ENCODE measurements at regions not wholly inside any gene's neighbourhood (a gene's known extent, or its start where the extent isn't known, plus 50 kb on each side); places are given as distances from the start of the nearest gene placed in this dataset.
"Not testable (repeated sequence)": the region's sequence is repeated elsewhere in the genome, so short reads cannot be mapped to it uniquely, and the experiment has no call there.

DNA sequence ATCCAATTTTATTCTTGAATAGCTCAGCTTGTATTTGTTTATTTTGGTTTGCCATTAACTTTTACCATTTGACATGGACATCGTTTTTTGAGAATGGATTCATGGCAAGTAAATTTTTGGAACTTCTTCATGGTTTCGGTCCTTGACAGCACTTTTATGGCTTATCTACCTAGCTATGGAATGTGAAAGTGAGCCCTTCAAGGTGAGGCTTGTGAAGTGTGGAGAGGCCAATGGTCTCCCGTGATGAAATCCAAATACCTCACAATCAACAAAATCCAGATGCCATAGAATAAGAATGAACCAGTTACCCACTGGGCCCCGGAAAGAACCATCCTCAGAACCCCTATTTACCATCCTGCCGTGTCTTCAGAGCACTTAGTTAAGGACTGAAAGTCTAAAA, 978.8 kb downstream of the FSCB start:
- H3K36me3 ChIP-seq: no peaks in the 10 kb centered on the region
- H3K27me3 ChIP-seq: no peaks in the 10 kb centered on the region
- H3K9me3 ChIP-seq: peaks cover 0 to 5% (median 0%) of the 10 kb centered on the region in 3 donors
- no peak overlapping the region for H3K4me3 ChIP-seq
- no peak overlapping the region for H3K27ac ChIP-seq
- H3K4me1 ChIP-seq: no peaks in the 10 kb centered on the region
- WGBS, 2 donors (ENCODE audit: low coverage in 1 of 2): 81 to 91% methylated on average over 4 to 5 of the region's 5 CpGs
- TF ChIP-seq POLR2A (IDR thresholded peaks at IDR 0.05) (no peak), EP300 (IDR thresholded peaks at IDR 0.05) (no peak), POLR2AphosphoS5 (IDR thresholded peaks at IDR 0.05) (no peak)
- TF ChIP-seq, protein P1, sequence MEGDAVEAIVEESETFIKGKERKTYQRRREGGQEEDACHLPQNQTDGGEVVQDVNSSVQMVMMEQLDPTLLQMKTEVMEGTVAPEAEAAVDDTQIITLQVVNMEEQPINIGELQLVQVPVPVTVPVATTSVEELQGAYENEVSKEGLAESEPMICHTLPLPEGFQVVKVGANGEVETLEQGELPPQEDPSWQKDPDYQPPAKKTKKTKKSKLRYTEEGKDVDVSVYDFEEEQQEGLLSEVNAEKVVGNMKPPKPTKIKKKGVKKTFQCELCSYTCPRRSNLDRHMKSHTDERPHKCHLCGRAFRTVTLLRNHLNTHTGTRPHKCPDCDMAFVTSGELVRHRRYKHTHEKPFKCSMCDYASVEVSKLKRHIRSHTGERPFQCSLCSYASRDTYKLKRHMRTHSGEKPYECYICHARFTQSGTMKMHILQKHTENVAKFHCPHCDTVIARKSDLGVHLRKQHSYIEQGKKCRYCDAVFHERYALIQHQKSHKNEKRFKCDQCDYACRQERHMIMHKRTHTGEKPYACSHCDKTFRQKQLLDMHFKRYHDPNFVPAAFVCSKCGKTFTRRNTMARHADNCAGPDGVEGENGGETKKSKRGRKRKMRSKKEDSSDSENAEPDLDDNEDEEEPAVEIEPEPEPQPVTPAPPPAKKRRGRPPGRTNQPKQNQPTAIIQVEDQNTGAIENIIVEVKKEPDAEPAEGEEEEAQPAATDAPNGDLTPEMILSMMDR (IDR thresholded peaks at IDR 0.05): no peak
- ATAC-seq: no peak

DNA sequence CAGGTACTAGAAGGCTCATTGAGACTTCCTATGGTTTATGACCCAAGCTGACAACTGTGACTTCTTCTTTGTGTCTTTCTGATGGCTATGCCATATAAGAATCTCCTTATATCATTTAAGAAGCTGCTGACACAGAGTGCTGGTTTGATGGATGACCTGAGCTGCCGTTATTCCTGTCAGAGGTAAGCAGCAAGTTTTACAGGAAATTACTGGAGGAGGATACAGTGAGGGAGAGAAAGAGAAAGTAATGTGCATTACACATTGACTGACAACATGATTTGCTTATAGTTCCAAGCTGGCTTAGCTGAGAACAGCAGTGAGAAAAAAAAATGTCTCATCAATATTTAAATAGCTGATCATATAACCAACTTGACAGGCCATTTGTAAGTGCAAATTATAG, 981.4 kb downstream of the FSCB start:
- no peaks in the 10 kb centered on the region for H3K27me3 ChIP-seq
- 50 to 67% methylated on average over 1 of the region's 1 CpG for WGBS, 2 donors (ENCODE audit: low coverage in 1 of 2)
- no peak for ATAC-seq
- TF ChIP-seq EP300 (IDR thresholded peaks at IDR 0.05) (no peak), POLR2A (IDR thresholded peaks at IDR 0.05) (no peak)
- TF ChIP-seq, protein P1 (IDR thresholded peaks at IDR 0.05): no peak
- H3K27ac ChIP-seq: no peak overlapping the region
- no peaks in the 10 kb centered on the region for H3K36me3 ChIP-seq
- H3K9me3 ChIP-seq: no peaks in the 10 kb centered on the region
- no peak overlapping the region for H3K4me3 ChIP-seq
- H3K4me1 ChIP-seq: no peaks in the 10 kb centered on the region

DNA sequence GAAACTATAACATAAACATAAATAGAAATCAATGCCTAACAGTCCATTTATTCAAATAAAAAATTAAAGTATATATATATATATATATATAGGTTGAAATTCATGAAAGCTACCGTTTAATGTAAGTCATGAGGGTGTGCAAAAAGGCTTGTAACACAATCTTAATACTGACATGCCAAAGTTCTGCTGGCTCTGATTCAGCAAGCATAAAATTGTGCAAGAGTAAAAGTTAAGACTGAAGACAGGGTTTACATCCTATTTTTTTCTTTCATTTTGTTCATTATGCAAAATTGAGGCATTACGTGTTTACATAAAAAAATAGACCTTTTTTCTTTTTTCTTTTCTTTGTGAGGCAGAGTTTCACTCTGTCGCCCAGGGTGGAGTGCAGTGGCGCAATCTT, 984.2 kb downstream of the FSCB start:
- Histone ChIP-seq H3K27ac (no peak overlapping the region), H3K36me3 (no peaks in the 10 kb centered on the region), H3K27me3 (no peaks in the 10 kb centered on the region), H3K4me1 (no peaks in the 10 kb centered on the region), H3K4me3 (no peak overlapping the region), H3K9me3 (no peaks in the 10 kb centered on the region)
- no peak for ATAC-seq
- WGBS, 2 donors (ENCODE audit: low coverage in 1 of 2): 88 to 93% methylated on average over 4 of the region's 4 CpGs
- TF ChIP-seq POLR2A (IDR thresholded peaks at IDR 0.05): no peak
- TF ChIP-seq, protein P1 (IDR thresholded peaks at IDR 0.05): no peak
- TF ChIP-seq EP300 (IDR thresholded peaks at IDR 0.05): no peak
- no peak for TF ChIP-seq POLR2AphosphoS5 (IDR thresholded peaks at IDR 0.05)

DNA sequence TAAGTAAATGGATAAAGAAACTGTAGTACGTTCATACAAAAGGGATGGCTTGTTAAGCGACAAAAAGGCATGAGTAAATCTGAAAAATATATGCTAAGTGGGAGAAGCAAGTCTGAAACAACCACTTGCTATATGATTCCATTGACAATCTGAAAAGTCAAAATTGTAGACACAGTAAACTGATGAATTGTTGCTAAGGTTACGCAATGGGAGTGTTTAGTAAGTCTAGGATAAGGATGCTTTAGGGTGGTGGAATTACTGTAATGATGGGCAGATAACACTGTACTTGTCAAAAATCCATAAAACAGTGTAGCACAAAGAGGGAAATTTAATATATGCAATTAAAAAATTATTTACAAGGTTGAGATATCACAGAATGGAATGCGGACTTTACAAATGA, 984.9 kb downstream of the FSCB start:
- Histone ChIP-seq H3K4me1 (no peaks in the 10 kb centered on the region), H3K36me3 (no peaks in the 10 kb centered on the region), H3K27me3 (no peaks in the 10 kb centered on the region), H3K4me3 (no peak overlapping the region), H3K9me3 (no peaks in the 10 kb centered on the region), H3K27ac (no peak overlapping the region)
- 77 to 89% methylated on average over 4 of the region's 4 CpGs for WGBS, 2 donors (ENCODE audit: low coverage in 1 of 2)
- TF ChIP-seq POLR2A (IDR thresholded peaks at IDR 0.05): no peak
- TF ChIP-seq EP300 (IDR thresholded peaks at IDR 0.05): no peak
- TF ChIP-seq, protein P1 (IDR thresholded peaks at IDR 0.05): no peak
- no peak for TF ChIP-seq POLR2AphosphoS5 (IDR thresholded peaks at IDR 0.05)
- ATAC-seq: no peak

DNA sequence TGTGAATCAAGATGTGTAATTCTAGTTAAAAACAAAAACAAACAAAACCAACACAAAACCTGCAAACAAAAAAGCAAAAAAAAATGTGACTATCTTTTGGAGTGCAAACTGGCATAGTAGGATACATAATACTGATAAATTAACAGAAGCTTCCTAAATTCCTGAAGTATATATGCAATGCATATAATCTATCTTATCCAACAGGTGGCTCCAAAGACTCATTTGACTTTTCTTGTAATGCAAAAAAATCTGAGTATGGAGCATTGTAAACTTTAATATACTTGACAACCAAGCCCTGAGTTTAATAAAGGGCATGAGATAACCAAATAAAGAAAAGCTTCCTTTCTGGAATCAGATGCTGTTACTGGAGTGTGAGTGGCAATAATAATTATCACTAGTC, 1003.6 kb downstream of the FSCB start:
- no peak for ATAC-seq
- Histone ChIP-seq H3K27me3 (no peaks in the 10 kb centered on the region), H3K4me3 (no peak overlapping the region), H3K36me3 (no peaks in the 10 kb centered on the region), H3K4me1 (no peaks in the 10 kb centered on the region), H3K27ac (no peak overlapping the region), H3K9me3 (no peaks in the 10 kb centered on the region)
- TF ChIP-seq POLR2A (IDR thresholded peaks at IDR 0.05) (no peak), POLR2AphosphoS5 (IDR thresholded peaks at IDR 0.05) (no peak)
- TF ChIP-seq, protein P1 (IDR thresholded peaks at IDR 0.05): no peak

DNA sequence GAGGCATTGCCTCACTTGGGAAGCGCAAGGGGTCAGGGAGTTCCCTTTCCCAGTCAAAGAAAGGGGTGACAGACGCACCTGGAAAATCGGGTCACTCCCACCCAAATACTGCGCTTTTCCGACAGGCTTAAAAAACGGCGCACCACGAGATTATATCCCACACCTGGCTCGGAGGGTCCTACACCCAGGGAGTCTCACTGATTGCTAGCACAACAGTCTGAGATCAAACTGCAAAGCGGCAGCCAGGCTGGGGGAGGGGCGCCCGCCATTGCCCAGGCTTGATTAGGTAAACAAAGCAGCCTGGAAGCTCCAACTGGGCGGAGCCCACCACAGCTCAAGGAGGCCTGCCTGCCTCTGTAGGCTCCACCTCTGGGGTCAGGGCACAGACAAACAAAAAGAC, 1014.7 kb downstream of the FSCB start:
- H3K36me3 ChIP-seq, H3K4me3 ChIP-seq, H3K27ac ChIP-seq, H3K4me1 ChIP-seq, H3K9me3 ChIP-seq, ATAC-seq, H3K27me3 ChIP-seq: not testable (repeated sequence)
- 100% methylated on average over 4 of the region's 13 CpGs; no CpG with 5 or more reads in 1 of the 2 donors for WGBS, 2 donors (ENCODE audit: low coverage in 1 of 2)

All from gastroesophageal sphincter (tissue), 4 donors.